HepG2 (cell line): ENCODE measurements at regions not wholly inside any gene's neighbourhood (a gene's known extent, or its start where the extent isn't known, plus 50 kb on each side); places are given as distances from the start of the nearest gene placed in this dataset.

Experiments used
- ATAC-seq: fragments of 200-7000 bp; cut with Tn5 transposase; 3 replicates; pipeline ENCODE4 v1.9.1; 2020; ENCODE audit warnings: mild to moderate bottlenecking, moderate library complexity
- BruUV-seq: library from RNA; stranded (reverse); fragments of 400-500 nt; replicated peaks from 2 replicates; lab custom pipeline; 2021; lab: Mats Ljungman, UMichigan
- CTCF ChIA-PET: fragments of 300-600 bp; formaldehyde crosslinking; extraction: SDS; loops from one replicate; lab custom pipeline; 2021; ENCODE audit warnings: low total read pairs, inconsistent platforms, low intra/inter-chr PET ratio; lab: Yijun Ruan, JAX
- POLR2A ChIA-PET: fragments of 350-600 bp; sonication (Branson Sonifier 250); formaldehyde crosslinking; loops from one replicate; lab custom pipeline; 2020; ENCODE audit warnings: antibody characterized with exemption, inconsistent platforms; lab: Yijun Ruan, JAX
- DNase-seq: peaks from one replicate; pipeline ENCODE4 v3.0.0-alpha.2; 2015; ENCODE audit warnings: low spot score
- FAIRE-seq: peaks from 3 replicates; lab custom pipeline; 2011; peaks lifted over from hg19 to GRCh38; lab: Jason Lieb, UNC
- H2AFZ ChIP-seq: one replicate; pipeline ENCODE4 v1.6.1; 2011; ENCODE audit warnings: low read length, inconsistent platforms
- H3K27ac ChIP-seq: fragments of 300-600 bp; 3 replicates; pipeline ENCODE4 v1.8.0; 2011; ENCODE audit warnings: mixed run types, mild to moderate bottlenecking, mixed read lengths, low read length, inconsistent platforms; ENCODE audit not compliant: insufficient read depth; ENCODE audit errors: extremely low read length
- H3K27me3 ChIP-seq, 2 experiments: fragments of 200-600 bp in 1 of 2; 2 replicates in 1 of 2; 3 replicates in 1 of 2; pipeline versions ENCODE4 v1.6.0 to v1.8.0; 2011; ENCODE audit warnings: low read length in 2 of 2, mild to moderate bottlenecking in 2 of 2, moderate library complexity in 2 of 2, inconsistent platforms in 1 of 2; ENCODE audit not compliant: insufficient read depth in 2 of 2, control insufficient read depth in 1 of 2
- H3K36me3 ChIP-seq, 2 experiments: fragments of 200-600 bp in 1 of 2; replicated peaks in 1 of 2; 2 replicates in 1 of 2; 3 replicates in 1 of 2; pipeline versions ENCODE4 v1.5.1 to v1.8.0; 2011; ENCODE audit warnings: low read length in 2 of 2, inconsistent platforms in 1 of 2; ENCODE audit not compliant: insufficient read depth in 2 of 2, control insufficient read depth in 1 of 2
- H3K4me1 ChIP-seq: 2 replicates; pipeline ENCODE4 v1.5.1; 2012; ENCODE audit warnings: low read length, inconsistent platforms; ENCODE audit not compliant: insufficient read depth
- H3K4me2 ChIP-seq: 2 replicates; pipeline ENCODE4 v1.6.0; 2011; ENCODE audit warnings: low read depth, low read length, inconsistent platforms
- H3K4me3 ChIP-seq, 3 experiments: fragments of 200-600 bp in 1 of 3; sonication (generic), shearing (Covaris generic) in 1 of 3; replicated peaks in 1 of 3; 2 replicates each; pipeline ENCODE4 v1.5.1; 2011 to 2016; ENCODE audit warnings: low read length in 3 of 3, inconsistent platforms in 2 of 3, low read depth in 2 of 3, mild to moderate bottlenecking in 2 of 3, control low read depth in 1 of 3, mixed read lengths in 1 of 3; ENCODE audit not compliant: insufficient read depth in 1 of 3
- H3K79me2 ChIP-seq: one replicate; pipeline ENCODE4 v1.6.1; 2011; ENCODE audit warnings: low read length, inconsistent platforms; ENCODE audit not compliant: insufficient read depth
- H3K9ac ChIP-seq: 2 replicates; pipeline ENCODE4 v1.6.0; 2011; ENCODE audit warnings: mild to moderate bottlenecking, low read depth, low read length, inconsistent platforms; ENCODE audit not compliant: insufficient read depth
- H3K9me3 ChIP-seq: 2 replicates; pipeline ENCODE4 v1.5.1; 2012; ENCODE audit warnings: mild to moderate bottlenecking, low read length
- H4K20me1 ChIP-seq: 2 replicates; pipeline ENCODE4 v1.6.0; 2011; ENCODE audit warnings: inconsistent platforms, mild to moderate bottlenecking, low read length, moderate library complexity; ENCODE audit not compliant: insufficient read depth
- ATF2 ChIP-seq: sonication (generic); formaldehyde crosslinking; IDR thresholded peaks from 2 replicates; pipeline ENCODE4 v1.4.0; 2020; ENCODE audit warnings: missing genetic modification reagents
- CEBPG ChIP-seq: IDR thresholded peaks from 2 replicates; pipeline ENCODE4 v1.6.1; 2016
- E2F1 ChIP-seq: sonication (generic); formaldehyde crosslinking; IDR thresholded peaks from 2 replicates; pipeline ENCODE4 v1.5.0; 2020; ENCODE audit warnings: missing genetic modification reagents
- FOXC1 ChIP-seq: sonication (generic); formaldehyde crosslinking; IDR thresholded peaks from 2 replicates; pipeline ENCODE4 v1.8.0; 2022; ENCODE audit warnings: mild to moderate bottlenecking, missing genetic modification reagents, borderline replicate concordance
- GFI1 ChIP-seq: sonication (generic); formaldehyde crosslinking; IDR thresholded peaks from 2 replicates; pipeline ENCODE4 v1.5.0; 2020; ENCODE audit warnings: missing genetic modification reagents, mild to moderate bottlenecking, borderline replicate concordance
- HES4 ChIP-seq: sonication (generic); formaldehyde crosslinking; IDR thresholded peaks from 2 replicates; pipeline ENCODE4 v1.9.0; 2021; ENCODE audit warnings: mild to moderate bottlenecking, missing genetic modification reagents, borderline replicate concordance
- HOXA9 ChIP-seq: sonication (generic); formaldehyde crosslinking; IDR thresholded peaks from 2 replicates; pipeline ENCODE4 v1.8.1; 2022; ENCODE audit warnings: missing genetic modification reagents, mild to moderate bottlenecking, moderate library complexity, borderline replicate concordance
- JUNB ChIP-seq: sonication (generic); formaldehyde crosslinking; IDR thresholded peaks from 2 replicates; pipeline ENCODE4 v1.8.0; 2022; ENCODE audit warnings: missing genetic modification reagents, mild to moderate bottlenecking, borderline replicate concordance
- PLRG1 ChIP-seq: fragments of 450-650 bp; conservative IDR thresholded peaks from 2 replicates; pipeline ENCODE4 v1.6.1; 2016
- POLR2A ChIP-seq, 2 experiments: IDR thresholded peaks; 2 replicates each; pipeline ENCODE4 v1.6.1; 2011; ENCODE audit warnings: low read depth in 2 of 2, low read length in 2 of 2, mild to moderate bottlenecking in 1 of 2, moderate library complexity in 1 of 2; ENCODE audit not compliant: insufficient read depth in 1 of 2
- SRSF9 ChIP-seq: fragments of 200-400 bp; formaldehyde crosslinking; IDR thresholded peaks from 2 replicates; pipeline ENCODE4 v1.6.1; 2018; ENCODE audit warnings: borderline replicate concordance, mild to moderate bottlenecking, low read depth, low read length; ENCODE audit not compliant: insufficient read depth, poor library complexity, severe bottlenecking
- U2AF2 ChIP-seq: fragments of 200-400 bp; formaldehyde crosslinking; IDR thresholded peaks from 2 replicates; pipeline ENCODE4 v1.6.1; 2017; ENCODE audit warnings: low read depth, mild to moderate bottlenecking, low read length
- ZNF678 ChIP-seq: sonication (generic); formaldehyde crosslinking; IDR thresholded peaks from 2 replicates; pipeline ENCODE4 v1.4.0; 2020; ENCODE audit warnings: mild to moderate bottlenecking, missing genetic modification reagents
- ZNF773 ChIP-seq: sonication (generic); formaldehyde crosslinking; IDR thresholded peaks from 2 replicates; pipeline ENCODE4 v1.4.0; 2020; ENCODE audit warnings: missing genetic modification reagents, borderline replicate concordance
- ZNF879 ChIP-seq: sonication (generic); formaldehyde crosslinking; IDR thresholded peaks from 2 replicates; pipeline ENCODE4 v1.8.1; 2023; ENCODE audit warnings: missing genetic modification reagents
- WGBS: methylation state at CpG from one replicate; pipeline ENCODE4 v1.1.6; 2017; ENCODE audit warnings: low lambda C conversion rate; 5-methylcytosine and 5-hydroxymethylcytosine counted together
- in situ Hi-C: cut with HindIII; loops from 2 replicates; pipeline ENCODE4 v1.10.0; 2017; ENCODE audit warnings: low pct_unique_long_range_greater_than_20kb; ENCODE audit not compliant: extremely low pct_ligation_motif_present
- intact Hi-C: fragments of 100-400 bp; cut with micrococcal nuclease; formaldehyde crosslinking; loops from one replicate; pipeline ENCODE4 v1.10.0; 2022; ENCODE audit not compliant: unreplicated experiment
- TF ChIP-seq, protein P1 (sequence below): IDR thresholded peaks from 2 replicates; pipeline ENCODE4 v1.6.1; 2018; ENCODE audit warnings: missing genetic modification reagents
- TF ChIP-seq, protein P2 (sequence below): IDR thresholded peaks from 2 replicates; pipeline ENCODE4 v1.6.1; 2016; ENCODE audit warnings: missing genetic modification reagents, missing compliant biosample characterization

DNA sequence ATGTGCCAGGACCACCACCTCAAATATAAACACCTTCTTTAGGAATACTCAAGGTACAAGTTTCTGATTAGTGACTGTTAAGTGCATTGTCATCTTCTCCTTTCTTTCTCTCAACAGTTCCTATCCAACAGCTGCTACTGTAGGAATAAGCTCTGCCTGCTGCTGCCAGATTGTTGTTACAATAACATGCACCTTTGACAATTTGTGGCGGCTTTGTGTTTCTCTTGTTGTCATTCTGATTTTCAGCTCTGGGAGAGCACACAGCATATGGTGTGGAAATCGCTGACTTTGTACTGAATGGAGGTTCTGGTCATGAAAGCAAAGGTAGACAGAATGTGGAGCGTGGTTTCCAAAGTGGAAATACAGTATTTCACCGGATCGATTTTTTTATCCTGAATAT, 182.8 kb downstream of the SEC23IP start:
- peaks cover 2 to 13% of the 10 kb centered on the region in 2 experiments; a peak in 3 of 5 replicates for H3K27me3 ChIP-seq
- no peak for FAIRE-seq
- intact Hi-C loops, result no loop called here

DNA sequence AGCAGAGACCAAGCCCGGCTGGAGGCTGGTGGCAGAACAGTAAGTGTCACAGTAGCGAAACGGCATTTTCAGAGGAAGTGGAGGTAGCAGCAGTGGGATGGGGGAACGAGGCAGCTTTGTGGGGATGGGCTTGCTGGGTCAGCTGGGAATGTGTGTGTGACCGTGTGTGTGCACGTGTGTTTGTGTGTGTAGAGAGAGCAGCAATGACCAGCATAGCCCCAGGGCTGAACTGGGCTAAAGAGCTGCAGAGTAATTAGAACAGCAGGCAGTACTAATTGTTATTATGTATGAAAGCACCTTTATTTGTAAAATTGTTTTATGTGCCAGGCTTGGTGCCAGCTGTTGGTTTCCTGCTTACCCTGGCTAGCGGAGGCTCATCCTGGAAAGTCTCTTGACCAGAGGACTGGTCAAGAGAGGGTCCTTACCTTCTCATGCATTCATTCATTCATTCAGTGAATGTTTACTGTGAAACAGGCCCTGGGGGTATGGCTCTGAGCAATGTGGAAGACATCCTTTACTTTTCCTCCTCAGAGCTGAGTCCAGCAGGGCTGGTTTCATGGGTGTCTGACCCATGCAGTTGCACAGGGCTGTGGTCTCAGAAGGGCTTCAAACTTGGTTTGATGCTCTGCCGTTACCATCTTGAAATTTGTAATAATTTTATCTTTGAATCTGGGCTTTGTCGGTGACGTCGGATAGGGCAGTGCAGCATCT, 184.6 kb downstream of the SEC23IP start:
- ChIA-PET POLR2A (no interaction called here), CTCF (no interaction called here)
- peaks cover 2 to 13% of the 10 kb centered on the region in 2 experiments; a peak in 3 of 5 replicates for H3K27me3 ChIP-seq
- H3K27ac ChIP-seq, result no peak overlapping the region
- no peak overlapping the region for H2AFZ ChIP-seq
- H3K4me1 ChIP-seq, result no peaks in the 10 kb centered on the region
- no peak overlapping the region for H3K9ac ChIP-seq
- H3K4me3 ChIP-seq, result no peak overlapping the region
- H3K9me3 ChIP-seq, result no peaks in the 10 kb centered on the region
- no peak for DNase-seq
- no peaks in the 10 kb centered on the region for H4K20me1 ChIP-seq
- no TSS peak for BruUV-seq
- no peak overlapping the region for H3K4me2 ChIP-seq
- intact Hi-C loops, result no loop called here
- FAIRE-seq, result no peak
- ATAC-seq, result no peak
- H3K36me3 ChIP-seq, result no peaks in the 10 kb centered on the region
- in situ Hi-C loops, result no loop called here
- 22% methylated on average over 11 of the region's 11 CpGs for WGBS
- H3K79me2 ChIP-seq, result no peaks in the 10 kb centered on the region
- TF ChIP-seq CEBPG (CRISPR knock-in tag) (no peak), ATF2 (CRISPR knock-in tag) (no peak), HOXA9 (CRISPR knock-in tag) (no peak), ZNF678 (CRISPR knock-in tag) (no peak), POLR2A (IDR thresholded peaks at IDR 0.05; ENCODE audit: insufficient read depth in 1 of 2, low read depth in 2 of 2, low read length in 2 of 2) (no peak), ZNF773 (CRISPR knock-in tag) (no peak), E2F1 (CRISPR knock-in tag) (no peak), JUNB (CRISPR knock-in tag) (no peak), ZNF879 (CRISPR knock-in tag) (no peak), HES4 (no peak), GFI1 (no peak), U2AF2 (no peak)
- TF ChIP-seq, protein P1, sequence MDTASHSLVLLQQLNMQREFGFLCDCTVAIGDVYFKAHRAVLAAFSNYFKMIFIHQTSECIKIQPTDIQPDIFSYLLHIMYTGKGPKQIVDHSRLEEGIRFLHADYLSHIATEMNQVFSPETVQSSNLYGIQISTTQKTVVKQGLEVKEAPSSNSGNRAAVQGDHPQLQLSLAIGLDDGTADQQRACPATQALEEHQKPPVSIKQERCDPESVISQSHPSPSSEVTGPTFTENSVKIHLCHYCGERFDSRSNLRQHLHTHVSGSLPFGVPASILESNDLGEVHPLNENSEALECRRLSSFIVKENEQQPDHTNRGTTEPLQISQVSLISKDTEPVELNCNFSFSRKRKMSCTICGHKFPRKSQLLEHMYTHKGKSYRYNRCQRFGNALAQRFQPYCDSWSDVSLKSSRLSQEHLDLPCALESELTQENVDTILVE (CRISPR knock-in tag), result no peak

More for the DNA sequence above, 182.8 kb downstream of the SEC23IP start:
- ATAC-seq, result no peak
- in situ Hi-C loops, result no loop called here
- Histone ChIP-seq H3K36me3 (no peaks in the 10 kb centered on the region), H3K4me2 (no peak overlapping the region), H4K20me1 (no peaks in the 10 kb centered on the region), H3K4me1 (no peaks in the 10 kb centered on the region), H3K9me3 (no peaks in the 10 kb centered on the region), H3K27ac (no peak overlapping the region), H3K4me3 (no peak overlapping the region), H3K79me2 (no peaks in the 10 kb centered on the region), H2AFZ (no peak overlapping the region), H3K9ac (no peak overlapping the region)
- POLR2A ChIA-PET, result no interaction called here
- DNase-seq, result no peak
- no TSS peak for BruUV-seq
- WGBS, result 2% methylated on average over 5 of the region's 5 CpGs
- CTCF ChIA-PET, result no interaction called here
- TF ChIP-seq FOXC1 (CRISPR knock-in tag) (no peak), SRSF9 (no peak), PLRG1 (no peak)
- TF ChIP-seq, protein P2, sequence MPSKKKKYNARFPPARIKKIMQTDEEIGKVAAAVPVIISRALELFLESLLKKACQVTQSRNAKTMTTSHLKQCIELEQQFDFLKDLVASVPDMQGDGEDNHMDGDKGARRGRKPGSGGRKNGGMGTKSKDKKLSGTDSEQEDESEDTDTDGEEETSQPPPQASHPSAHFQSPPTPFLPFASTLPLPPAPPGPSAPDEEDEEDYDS (CRISPR knock-in tag), result no peak
